WTC11 (cell line): ENCODE measurements at regions not wholly inside any gene's neighbourhood (a gene's known extent, or its start where the extent isn't known, plus 50 kb on each side); places are given as distances from the start of the nearest gene placed in this dataset.

ENCODE experiments used
- ATAC-seq: fragments of 200-7000 bp; cut with Tn5 transposase; 2 replicates; pipeline ENCODE4 v1.10.0; 2021; ENCODE audit warnings: mild to moderate bottlenecking, moderate library complexity
- CTCF ChIA-PET: fragments of 300-600 bp; sonication (Branson Sonifier 250); formaldehyde crosslinking; loops from one replicate; lab custom pipeline; 2021; ENCODE audit warnings: antibody characterized with exemption; lab: Charles Lee
- POLR2A ChIA-PET: fragments of 350-600 bp; sonication (Branson Sonifier 250); formaldehyde crosslinking; loops from one replicate; lab custom pipeline; 2021; ENCODE audit warnings: antibody characterized with exemption; lab: Charles Lee
- DNase-seq: peaks from one replicate; pipeline ENCODE4 v3.0.0; 2021; ENCODE audit warnings: low spot score
- H3K27ac Mint-ChIP-seq: 2 replicates; pipeline ENCODE4 v1.8.0; 2021; ENCODE audit warnings: mixed read lengths
- H3K27me3 Mint-ChIP-seq: 2 replicates; pipeline ENCODE4 v1.8.0; 2021; ENCODE audit warnings: low read depth, mild to moderate bottlenecking, moderate library complexity, mixed read lengths
- H3K36me3 Mint-ChIP-seq: 2 replicates; pipeline ENCODE4 v1.8.0; 2021; ENCODE audit warnings: mixed read lengths
- H3K4me1 Mint-ChIP-seq: 2 replicates; pipeline ENCODE4 v1.8.0; 2022; ENCODE audit warnings: mixed read lengths
- H3K4me3 Mint-ChIP-seq: 2 replicates; pipeline ENCODE4 v1.8.0; 2021; ENCODE audit warnings: mild to moderate bottlenecking, moderate library complexity, mixed read lengths
- H3K9me3 Mint-ChIP-seq: 2 replicates; pipeline ENCODE4 v1.8.0; 2021; ENCODE audit warnings: mixed read lengths
- EMX1 ChIP-seq: fragments of 250-450 bp; sonication (Bioruptor Pico); IDR thresholded peaks from 2 replicates; pipeline ENCODE4 v1.8.0; 2021; ENCODE audit warnings: mild to moderate bottlenecking
- FOXK1 ChIP-seq: sonication (generic); formaldehyde crosslinking; IDR thresholded peaks from 2 replicates; pipeline ENCODE4 v1.8.0; 2022; ENCODE audit warnings: mild to moderate bottlenecking, moderate library complexity, missing genetic modification reagents
- GTF2I ChIP-seq: fragments of 250-450 bp; sonication (Bioruptor Pico); conservative IDR thresholded peaks from 2 replicates; pipeline ENCODE4 v1.4.0; 2021; ENCODE audit warnings: mild to moderate bottlenecking
- HMGA2 ChIP-seq: fragments of 250-450 bp; sonication (Bioruptor Pico); IDR thresholded peaks from 2 replicates; pipeline ENCODE4 v1.4.0; 2021; ENCODE audit warnings: mild to moderate bottlenecking, moderate library complexity
- KAT7 ChIP-seq: sonication (generic); formaldehyde crosslinking; IDR thresholded peaks from 2 replicates; pipeline ENCODE4 v1.8.1; 2023; ENCODE audit warnings: missing genetic modification reagents, mild to moderate bottlenecking, borderline replicate concordance
- MYBL2 ChIP-seq: sonication (generic); formaldehyde crosslinking; IDR thresholded peaks from 2 replicates; pipeline ENCODE4 v1.8.1; 2023; ENCODE audit warnings: mild to moderate bottlenecking, moderate library complexity, missing genetic modification reagents
- NFE2L1 ChIP-seq: sonication (generic); formaldehyde crosslinking; IDR thresholded peaks from 2 replicates; pipeline ENCODE4 v1.8.1; 2023; ENCODE audit warnings: missing genetic modification reagents
- RELA ChIP-seq: sonication (generic); formaldehyde crosslinking; IDR thresholded peaks from 2 replicates; pipeline ENCODE4 v1.8.1; 2022; ENCODE audit warnings: missing genetic modification reagents, mild to moderate bottlenecking, borderline replicate concordance
- RORB ChIP-seq: fragments of 250-450 bp; sonication (Bioruptor Pico); IDR thresholded peaks from 2 replicates; pipeline ENCODE4 v1.9.0; 2021; ENCODE audit warnings: mild to moderate bottlenecking
- SP1 ChIP-seq: sonication (generic); formaldehyde crosslinking; conservative IDR thresholded peaks from 2 replicates; pipeline ENCODE4 v1.8.1; 2022; ENCODE audit warnings: missing genetic modification reagents
- ZNF121 ChIP-seq: sonication (generic); formaldehyde crosslinking; IDR thresholded peaks from 2 replicates; pipeline ENCODE4 v1.8.0; 2023; ENCODE audit warnings: missing genetic modification reagents
- ZNF219 ChIP-seq: sonication (generic); formaldehyde crosslinking; IDR thresholded peaks from 2 replicates; pipeline ENCODE4 v1.8.0; 2023; ENCODE audit warnings: missing genetic modification reagents, mild to moderate bottlenecking, borderline replicate concordance
- ZNF416 ChIP-seq: fragments of 250-450 bp; sonication (Bioruptor Pico); IDR thresholded peaks from 2 replicates; pipeline ENCODE4 v1.9.0; 2021; ENCODE audit warnings: mild to moderate bottlenecking, inconsistent platforms
- TF ChIP-seq, protein P1 (sequence below): sonication (generic); formaldehyde crosslinking; IDR thresholded peaks from 2 replicates; pipeline ENCODE4 v1.8.1; 2022; ENCODE audit warnings: missing genetic modification reagents, borderline replicate concordance
- TF ChIP-seq, protein P2 (sequence below): sonication (generic); formaldehyde crosslinking; IDR thresholded peaks from 2 replicates; pipeline ENCODE4 v1.8.0; 2023; ENCODE audit warnings: missing genetic modification reagents, mild to moderate bottlenecking, borderline replicate concordance
- TF ChIP-seq, protein P3 (sequence below): sonication (generic); formaldehyde crosslinking; IDR thresholded peaks from 2 replicates; pipeline ENCODE4 v1.8.1; 2023; ENCODE audit warnings: mild to moderate bottlenecking, missing genetic modification reagents, moderate library complexity
- TF ChIP-seq, protein P4 (sequence below): sonication (generic); formaldehyde crosslinking; IDR thresholded peaks from 2 replicates; pipeline ENCODE4 v1.8.1; 2023; ENCODE audit warnings: mild to moderate bottlenecking, moderate library complexity, missing genetic modification reagents
- TF ChIP-seq, protein P5 (sequence below): sonication (generic); formaldehyde crosslinking; IDR thresholded peaks from 2 replicates; pipeline ENCODE4 v1.8.1; 2023; ENCODE audit warnings: mild to moderate bottlenecking, missing genetic modification reagents, moderate library complexity
- TF ChIP-seq, protein P6 (sequence below): sonication (generic); formaldehyde crosslinking; IDR thresholded peaks from 2 replicates; pipeline ENCODE4 v1.8.0; 2022; ENCODE audit warnings: mild to moderate bottlenecking, missing genetic modification reagents
- TF ChIP-seq, protein P7 (sequence below): sonication (generic); formaldehyde crosslinking; IDR thresholded peaks from 2 replicates; pipeline ENCODE4 v1.8.1; 2022; ENCODE audit warnings: mild to moderate bottlenecking, moderate library complexity, missing genetic modification reagents
- TF ChIP-seq, protein P8 (sequence below): sonication (generic); formaldehyde crosslinking; IDR thresholded peaks from 2 replicates; pipeline ENCODE4 v1.8.0; 2022; ENCODE audit warnings: mild to moderate bottlenecking, missing genetic modification reagents
- TF ChIP-seq, protein P9 (sequence below): fragments of 250-450 bp; sonication (Bioruptor Pico); IDR thresholded peaks from 2 replicates; pipeline ENCODE4 v1.9.0; 2021; ENCODE audit warnings: mild to moderate bottlenecking

DNA sequence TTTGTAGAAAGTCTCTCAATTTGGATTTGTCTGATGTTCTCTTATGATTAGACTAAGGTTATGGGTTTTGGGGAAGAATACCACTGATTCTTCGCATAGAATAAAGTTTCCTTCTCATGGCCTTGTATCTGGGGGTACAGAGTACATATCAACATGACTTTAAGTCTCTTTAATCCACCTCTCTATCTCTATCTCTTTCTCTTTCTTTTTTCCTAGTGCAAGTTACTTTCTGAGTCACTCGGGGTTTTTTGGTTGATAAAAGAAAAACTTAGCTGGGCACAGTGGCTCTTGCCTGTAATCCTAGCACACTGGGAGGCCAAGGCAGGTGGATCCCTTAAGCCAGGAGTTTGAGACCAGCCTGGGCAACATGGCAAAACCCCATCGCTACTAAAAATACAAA lies 100.1 kb upstream of the MAP4K3 start (continued):
- TF ChIP-seq, protein P1, sequence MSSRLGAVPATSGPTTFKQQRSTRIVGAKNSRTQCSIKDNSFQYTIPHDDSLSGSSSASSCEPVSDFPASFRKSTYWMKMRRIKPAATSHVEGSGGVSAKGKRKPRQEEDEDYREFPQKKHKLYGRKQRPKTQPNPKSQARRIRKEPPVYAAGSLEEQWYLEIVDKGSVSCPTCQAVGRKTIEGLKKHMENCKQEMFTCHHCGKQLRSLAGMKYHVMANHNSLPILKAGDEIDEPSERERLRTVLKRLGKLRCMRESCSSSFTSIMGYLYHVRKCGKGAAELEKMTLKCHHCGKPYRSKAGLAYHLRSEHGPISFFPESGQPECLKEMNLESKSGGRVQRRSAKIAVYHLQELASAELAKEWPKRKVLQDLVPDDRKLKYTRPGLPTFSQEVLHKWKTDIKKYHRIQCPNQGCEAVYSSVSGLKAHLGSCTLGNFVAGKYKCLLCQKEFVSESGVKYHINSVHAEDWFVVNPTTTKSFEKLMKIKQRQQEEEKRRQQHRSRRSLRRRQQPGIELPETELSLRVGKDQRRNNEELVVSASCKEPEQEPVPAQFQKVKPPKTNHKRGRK, result no peak
- TF ChIP-seq EMX1 (CRISPR knock-in tag), result no peak
- TF ChIP-seq, all 79 proteins: peak for 0

DNA sequence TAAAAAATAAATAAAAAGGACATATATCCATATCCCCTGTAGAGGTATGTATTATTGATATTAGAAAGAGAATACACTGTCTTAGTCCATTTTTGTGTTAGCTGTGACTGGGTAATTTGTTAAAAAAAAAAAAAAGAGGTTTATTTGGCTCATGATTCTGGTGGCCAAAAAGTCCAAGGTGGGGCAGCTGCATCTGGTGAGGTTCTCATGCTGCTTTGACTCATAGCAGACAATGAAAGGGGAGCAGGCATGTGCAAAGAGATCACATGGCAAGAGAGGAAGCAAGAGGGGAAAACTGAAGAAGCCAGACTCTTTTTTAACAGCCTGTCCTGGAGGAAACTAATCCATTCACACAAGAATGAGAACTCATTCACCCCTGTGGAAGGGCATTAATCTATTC lies 101.6 kb upstream of the MAP4K3 start:
- ATAC-seq, result no peak
- Mint-ChIP-seq H3K4me1 (peaks cover 35% of the 10 kb centered on the region), H3K27me3 (no peaks in the 10 kb centered on the region), H3K9me3 (peaks cover 10% of the 10 kb centered on the region), H3K36me3 (peaks cover 6% of the 10 kb centered on the region), H3K27ac (no peak overlapping the region), H3K4me3 (no peak overlapping the region)
- no peak for DNase-seq
- ChIA-PET POLR2A (no interaction called here), CTCF (no interaction called here)
- TF ChIP-seq, protein P2, sequence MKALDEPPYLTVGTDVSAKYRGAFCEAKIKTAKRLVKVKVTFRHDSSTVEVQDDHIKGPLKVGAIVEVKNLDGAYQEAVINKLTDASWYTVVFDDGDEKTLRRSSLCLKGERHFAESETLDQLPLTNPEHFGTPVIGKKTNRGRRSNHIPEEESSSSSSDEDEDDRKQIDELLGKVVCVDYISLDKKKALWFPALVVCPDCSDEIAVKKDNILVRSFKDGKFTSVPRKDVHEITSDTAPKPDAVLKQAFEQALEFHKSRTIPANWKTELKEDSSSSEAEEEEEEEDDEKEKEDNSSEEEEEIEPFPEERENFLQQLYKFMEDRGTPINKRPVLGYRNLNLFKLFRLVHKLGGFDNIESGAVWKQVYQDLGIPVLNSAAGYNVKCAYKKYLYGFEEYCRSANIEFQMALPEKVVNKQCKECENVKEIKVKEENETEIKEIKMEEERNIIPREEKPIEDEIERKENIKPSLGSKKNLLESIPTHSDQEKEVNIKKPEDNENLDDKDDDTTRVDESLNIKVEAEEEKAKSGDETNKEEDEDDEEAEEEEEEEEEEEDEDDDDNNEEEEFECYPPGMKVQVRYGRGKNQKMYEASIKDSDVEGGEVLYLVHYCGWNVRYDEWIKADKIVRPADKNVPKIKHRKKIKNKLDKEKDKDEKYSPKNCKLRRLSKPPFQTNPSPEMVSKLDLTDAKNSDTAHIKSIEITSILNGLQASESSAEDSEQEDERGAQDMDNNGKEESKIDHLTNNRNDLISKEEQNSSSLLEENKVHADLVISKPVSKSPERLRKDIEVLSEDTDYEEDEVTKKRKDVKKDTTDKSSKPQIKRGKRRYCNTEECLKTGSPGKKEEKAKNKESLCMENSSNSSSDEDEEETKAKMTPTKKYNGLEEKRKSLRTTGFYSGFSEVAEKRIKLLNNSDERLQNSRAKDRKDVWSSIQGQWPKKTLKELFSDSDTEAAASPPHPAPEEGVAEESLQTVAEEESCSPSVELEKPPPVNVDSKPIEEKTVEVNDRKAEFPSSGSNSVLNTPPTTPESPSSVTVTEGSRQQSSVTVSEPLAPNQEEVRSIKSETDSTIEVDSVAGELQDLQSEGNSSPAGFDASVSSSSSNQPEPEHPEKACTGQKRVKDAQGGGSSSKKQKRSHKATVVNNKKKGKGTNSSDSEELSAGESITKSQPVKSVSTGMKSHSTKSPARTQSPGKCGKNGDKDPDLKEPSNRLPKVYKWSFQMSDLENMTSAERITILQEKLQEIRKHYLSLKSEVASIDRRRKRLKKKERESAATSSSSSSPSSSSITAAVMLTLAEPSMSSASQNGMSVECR (CRISPR knock-in tag), result no peak
- no peak for TF ChIP-seq ZNF121 (CRISPR knock-in tag)
- no peak for TF ChIP-seq MYBL2 (CRISPR knock-in tag)
- TF ChIP-seq, protein P3, sequence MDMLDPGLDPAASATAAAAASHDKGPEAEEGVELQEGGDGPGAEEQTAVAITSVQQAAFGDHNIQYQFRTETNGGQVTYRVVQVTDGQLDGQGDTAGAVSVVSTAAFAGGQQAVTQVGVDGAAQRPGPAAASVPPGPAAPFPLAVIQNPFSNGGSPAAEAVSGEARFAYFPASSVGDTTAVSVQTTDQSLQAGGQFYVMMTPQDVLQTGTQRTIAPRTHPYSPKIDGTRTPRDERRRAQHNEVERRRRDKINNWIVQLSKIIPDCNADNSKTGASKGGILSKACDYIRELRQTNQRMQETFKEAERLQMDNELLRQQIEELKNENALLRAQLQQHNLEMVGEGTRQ (CRISPR knock-in tag), result no peak
- TF ChIP-seq ZNF219 (CRISPR knock-in tag), result no peak
- TF ChIP-seq, protein P4, sequence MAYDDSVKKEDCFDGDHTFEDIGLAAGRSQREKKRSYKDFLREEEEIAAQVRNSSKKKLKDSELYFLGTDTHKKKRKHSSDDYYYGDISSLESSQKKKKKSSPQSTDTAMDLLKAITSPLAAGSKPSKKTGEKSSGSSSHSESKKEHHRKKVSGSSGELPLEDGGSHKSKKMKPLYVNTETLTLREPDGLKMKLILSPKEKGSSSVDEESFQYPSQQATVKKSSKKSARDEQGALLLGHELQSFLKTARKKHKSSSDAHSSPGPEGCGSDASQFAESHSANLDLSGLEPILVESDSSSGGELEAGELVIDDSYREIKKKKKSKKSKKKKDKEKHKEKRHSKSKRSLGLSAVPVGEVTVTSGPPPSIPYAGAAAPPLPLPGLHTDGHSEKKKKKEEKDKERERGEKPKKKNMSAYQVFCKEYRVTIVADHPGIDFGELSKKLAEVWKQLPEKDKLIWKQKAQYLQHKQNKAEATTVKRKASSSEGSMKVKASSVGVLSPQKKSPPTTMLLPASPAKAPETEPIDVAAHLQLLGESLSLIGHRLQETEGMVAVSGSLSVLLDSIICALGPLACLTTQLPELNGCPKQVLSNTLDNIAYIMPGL, result no peak
- no peak for TF ChIP-seq RELA (CRISPR knock-in tag)
- TF ChIP-seq, protein P5, sequence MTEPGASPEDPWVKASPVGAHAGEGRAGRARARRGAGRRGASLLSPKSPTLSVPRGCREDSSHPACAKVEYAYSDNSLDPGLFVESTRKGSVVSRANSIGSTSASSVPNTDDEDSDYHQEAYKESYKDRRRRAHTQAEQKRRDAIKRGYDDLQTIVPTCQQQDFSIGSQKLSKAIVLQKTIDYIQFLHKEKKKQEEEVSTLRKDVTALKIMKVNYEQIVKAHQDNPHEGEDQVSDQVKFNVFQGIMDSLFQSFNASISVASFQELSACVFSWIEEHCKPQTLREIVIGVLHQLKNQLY (CRISPR knock-in tag), result no peak
- TF ChIP-seq RORB (CRISPR knock-in tag), result no peak
- no peak for TF ChIP-seq KAT7
- no peak for TF ChIP-seq FOXK1 (CRISPR knock-in tag)
- no peak for TF ChIP-seq SP1 (CRISPR knock-in tag)
- TF ChIP-seq, protein P6, sequence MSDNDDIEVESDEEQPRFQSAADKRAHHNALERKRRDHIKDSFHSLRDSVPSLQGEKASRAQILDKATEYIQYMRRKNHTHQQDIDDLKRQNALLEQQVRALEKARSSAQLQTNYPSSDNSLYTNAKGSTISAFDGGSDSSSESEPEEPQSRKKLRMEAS (CRISPR knock-in tag), result no peak
- TF ChIP-seq NFE2L1, result no peak
- TF ChIP-seq ZNF416, result no peak
- no peak for TF ChIP-seq GTF2I (CRISPR knock-in tag)
- no peak for TF ChIP-seq HMGA2 (CRISPR knock-in tag)
- TF ChIP-seq, protein P7, sequence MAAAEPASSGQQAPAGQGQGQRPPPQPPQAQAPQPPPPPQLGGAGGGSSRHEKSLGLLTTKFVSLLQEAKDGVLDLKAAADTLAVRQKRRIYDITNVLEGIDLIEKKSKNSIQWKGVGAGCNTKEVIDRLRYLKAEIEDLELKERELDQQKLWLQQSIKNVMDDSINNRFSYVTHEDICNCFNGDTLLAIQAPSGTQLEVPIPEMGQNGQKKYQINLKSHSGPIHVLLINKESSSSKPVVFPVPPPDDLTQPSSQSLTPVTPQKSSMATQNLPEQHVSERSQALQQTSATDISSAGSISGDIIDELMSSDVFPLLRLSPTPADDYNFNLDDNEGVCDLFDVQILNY (CRISPR knock-in tag), result no peak
- TF ChIP-seq, protein P8, sequence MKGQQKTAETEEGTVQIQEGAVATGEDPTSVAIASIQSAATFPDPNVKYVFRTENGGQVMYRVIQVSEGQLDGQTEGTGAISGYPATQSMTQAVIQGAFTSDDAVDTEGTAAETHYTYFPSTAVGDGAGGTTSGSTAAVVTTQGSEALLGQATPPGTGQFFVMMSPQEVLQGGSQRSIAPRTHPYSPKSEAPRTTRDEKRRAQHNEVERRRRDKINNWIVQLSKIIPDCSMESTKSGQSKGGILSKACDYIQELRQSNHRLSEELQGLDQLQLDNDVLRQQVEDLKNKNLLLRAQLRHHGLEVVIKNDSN (CRISPR knock-in tag), result no peak
- TF ChIP-seq, protein P9, sequence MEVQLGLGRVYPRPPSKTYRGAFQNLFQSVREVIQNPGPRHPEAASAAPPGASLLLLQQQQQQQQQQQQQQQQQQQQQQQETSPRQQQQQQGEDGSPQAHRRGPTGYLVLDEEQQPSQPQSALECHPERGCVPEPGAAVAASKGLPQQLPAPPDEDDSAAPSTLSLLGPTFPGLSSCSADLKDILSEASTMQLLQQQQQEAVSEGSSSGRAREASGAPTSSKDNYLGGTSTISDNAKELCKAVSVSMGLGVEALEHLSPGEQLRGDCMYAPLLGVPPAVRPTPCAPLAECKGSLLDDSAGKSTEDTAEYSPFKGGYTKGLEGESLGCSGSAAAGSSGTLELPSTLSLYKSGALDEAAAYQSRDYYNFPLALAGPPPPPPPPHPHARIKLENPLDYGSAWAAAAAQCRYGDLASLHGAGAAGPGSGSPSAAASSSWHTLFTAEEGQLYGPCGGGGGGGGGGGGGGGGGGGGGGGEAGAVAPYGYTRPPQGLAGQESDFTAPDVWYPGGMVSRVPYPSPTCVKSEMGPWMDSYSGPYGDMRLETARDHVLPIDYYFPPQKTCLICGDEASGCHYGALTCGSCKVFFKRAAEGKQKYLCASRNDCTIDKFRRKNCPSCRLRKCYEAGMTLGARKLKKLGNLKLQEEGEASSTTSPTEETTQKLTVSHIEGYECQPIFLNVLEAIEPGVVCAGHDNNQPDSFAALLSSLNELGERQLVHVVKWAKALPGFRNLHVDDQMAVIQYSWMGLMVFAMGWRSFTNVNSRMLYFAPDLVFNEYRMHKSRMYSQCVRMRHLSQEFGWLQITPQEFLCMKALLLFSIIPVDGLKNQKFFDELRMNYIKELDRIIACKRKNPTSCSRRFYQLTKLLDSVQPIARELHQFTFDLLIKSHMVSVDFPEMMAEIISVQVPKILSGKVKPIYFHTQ (CRISPR knock-in tag), result no peak
